Anterior cingulate cortex (tissue), 58 donors: ENCODE measurements at regions not wholly inside any gene's neighbourhood (a gene's known extent, or its start where the extent isn't known, plus 50 kb on each side); places are given as distances from the start of the nearest gene placed in this dataset.

ENCODE experiments used
- DNase-seq, 58 donors: peaks; one replicate each; lab custom pipeline; 2025; lab: John Stamatoyannopoulos, UW

DNA sequence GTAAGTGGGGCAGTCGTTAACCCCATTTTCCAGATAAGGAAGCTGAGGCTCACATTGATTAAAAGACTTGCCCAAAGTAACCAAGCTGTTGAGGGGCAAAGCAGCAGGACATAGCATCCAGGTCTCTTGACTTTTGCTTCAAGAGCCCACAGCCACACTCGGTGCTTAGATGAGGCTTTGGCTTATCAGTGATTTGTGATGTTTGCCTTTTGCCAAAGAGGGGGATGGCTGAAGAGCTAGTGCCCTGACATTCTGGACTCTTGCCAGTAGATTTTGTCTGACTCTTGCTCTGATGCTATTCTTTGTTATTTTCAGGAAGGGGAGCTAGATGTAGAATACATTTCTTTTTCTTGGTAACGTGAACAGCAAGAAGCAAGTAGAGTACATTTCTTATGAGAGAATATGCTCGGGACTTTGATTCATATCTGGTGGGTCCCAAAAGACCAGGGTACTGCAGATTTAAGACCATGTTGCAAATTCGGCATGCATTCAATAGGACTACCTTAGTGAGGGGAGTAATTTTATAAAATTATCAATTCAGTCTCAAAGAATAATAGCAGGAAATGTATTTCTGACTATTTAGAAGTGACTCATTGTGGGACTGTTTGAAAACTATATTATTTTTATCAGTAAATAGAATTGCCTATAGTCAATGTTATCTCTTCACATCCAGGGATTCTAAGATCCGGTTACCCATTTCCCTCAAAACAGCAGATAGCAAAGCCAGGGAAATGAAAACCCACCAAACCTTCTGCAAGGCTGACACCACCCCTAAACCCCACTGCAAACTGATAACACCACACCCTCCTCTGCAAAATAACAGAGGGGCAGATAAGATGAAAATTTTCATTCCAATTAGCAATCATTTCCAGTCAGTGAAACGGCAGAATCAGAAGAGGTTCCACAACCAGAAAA, 180.0 kb upstream of the BMPER start:
- DNase-seq: no peak

DNA sequence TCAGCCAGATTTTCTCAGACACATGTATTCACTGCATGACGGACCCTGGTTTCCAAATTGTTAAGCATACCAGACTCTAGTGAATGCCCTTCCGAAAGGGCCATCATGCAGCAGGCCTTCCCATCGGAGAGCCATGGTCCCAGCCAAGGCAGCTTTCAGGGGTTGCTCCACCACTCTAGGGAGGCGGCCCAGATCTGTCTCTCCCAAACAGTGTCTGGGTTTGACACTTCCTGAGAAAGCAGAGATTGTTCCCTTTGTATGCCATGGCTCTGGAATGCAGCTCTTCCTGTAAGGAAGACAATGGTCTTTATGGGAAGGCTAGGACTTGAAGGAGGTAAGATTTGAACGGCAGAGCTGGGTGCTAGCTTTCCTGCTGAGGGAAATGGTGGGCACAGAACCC, 178.8 kb upstream of the BMPER start:
- no peak for DNase-seq

DNA sequence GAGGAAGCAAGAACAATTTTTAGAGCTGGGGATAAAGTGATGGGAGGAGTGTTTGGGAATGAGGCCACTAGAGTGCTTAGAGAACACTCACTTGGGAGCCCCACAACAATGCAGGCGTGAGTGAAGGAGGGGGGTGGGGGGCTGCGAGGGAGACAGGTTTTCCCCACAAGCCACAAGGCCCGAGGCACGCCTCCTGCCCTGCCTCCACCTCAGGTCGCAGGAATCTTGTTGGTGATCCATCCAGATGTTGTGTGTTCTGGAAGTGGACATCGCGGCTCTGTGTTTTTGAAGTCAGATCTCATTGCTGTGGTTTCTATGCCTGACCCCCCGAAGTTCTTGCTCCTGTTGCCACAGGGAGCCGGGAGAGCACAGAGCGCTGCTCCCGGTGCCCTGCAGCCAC, 178.0 kb upstream of the BMPER start:
- no peak for DNase-seq

DNA sequence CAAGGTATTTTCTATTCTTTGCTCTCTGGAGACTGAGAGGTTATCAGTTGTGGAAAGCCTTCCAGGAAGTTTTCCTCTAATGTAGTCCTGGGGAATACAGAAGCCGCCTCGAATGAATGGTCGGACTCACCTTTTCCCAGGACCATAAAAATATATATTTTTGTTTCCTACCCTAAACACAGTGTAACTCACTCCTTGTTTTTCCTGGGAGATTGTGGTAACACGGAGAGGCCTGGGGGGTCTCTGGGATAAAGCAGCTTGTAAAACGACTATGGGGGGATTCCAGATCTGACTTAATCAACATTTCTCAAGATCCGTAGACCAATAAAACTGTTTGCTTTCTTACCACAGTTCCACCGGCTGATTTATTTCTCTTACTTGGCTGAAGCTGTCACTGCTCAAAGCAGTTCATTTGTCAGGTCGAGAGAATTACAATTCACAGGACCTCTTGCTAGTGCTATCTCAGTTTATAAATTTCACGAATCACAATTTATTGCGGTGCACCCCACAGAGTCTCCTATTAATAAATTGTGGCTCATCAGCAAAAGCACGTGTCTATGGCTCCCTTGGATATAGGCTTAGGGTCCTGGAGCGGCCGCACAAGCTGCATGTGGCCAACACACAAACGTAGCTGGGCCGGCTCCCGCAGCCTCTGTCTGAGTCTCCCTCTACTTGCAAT, 176.3 kb upstream of the BMPER start:
- DNase-seq: no peak

DNA sequence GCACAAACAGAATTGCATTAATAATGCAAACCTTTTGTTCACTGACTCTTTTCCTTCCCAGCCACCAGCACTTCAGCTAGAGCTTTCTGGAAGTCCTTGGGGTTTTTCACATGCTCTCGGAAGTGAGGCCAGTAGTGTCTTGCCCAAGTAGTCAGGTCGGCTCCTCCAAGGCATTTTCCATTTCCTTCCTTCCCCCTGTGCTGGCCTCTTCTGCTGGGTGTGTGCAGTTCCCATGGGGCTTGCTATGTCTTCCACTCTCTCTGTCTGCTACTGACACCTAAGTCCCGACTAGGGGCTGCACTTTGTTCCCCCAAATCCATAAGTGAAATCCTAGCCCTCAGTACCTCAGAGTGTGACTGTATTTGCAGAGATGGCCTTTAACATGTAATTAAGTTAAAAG, 175.6 kb upstream of the BMPER start:
- DNase-seq: no peak

DNA sequence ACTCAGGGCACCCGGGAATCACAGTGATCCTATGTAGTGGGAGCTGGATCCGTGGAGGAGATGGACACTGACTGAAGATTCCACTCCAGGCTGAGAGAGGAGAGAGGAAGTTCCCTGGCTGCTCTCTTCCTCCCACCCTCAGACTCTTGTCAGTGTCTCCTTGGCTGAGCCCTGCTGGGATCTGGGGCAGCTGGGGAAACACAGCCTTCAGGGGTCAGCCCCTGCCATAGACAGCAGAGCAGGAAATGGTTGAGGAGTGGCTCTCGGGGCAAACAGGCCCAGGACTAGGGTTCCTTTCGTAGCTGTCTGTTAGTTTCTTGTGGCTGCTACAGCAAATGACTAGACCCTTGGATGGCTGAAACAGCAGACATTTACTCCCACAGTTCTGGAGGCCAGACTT, 174.4 kb upstream of the BMPER start:
- DNase-seq: no peak

DNA sequence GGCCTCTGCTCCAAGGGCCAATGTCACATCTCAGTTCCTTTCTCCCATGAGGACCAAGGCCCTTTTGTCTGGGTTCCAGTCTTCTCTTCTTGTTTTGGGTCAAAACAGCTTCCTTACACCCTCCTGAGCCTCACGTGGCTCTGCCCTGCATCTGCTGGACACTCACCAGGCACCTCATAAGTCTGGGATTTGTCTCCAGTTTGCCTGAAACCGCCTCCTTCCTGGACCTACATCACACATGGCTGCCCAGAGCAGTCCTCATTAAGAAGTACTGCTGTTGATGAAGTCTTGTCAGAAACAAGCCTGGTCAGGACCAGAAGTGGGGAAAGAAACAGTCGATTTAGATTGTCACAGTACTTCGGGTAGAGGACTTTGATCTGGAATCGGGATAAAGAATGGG, 173.4 kb upstream of the BMPER start:
- no peak for DNase-seq

DNA sequence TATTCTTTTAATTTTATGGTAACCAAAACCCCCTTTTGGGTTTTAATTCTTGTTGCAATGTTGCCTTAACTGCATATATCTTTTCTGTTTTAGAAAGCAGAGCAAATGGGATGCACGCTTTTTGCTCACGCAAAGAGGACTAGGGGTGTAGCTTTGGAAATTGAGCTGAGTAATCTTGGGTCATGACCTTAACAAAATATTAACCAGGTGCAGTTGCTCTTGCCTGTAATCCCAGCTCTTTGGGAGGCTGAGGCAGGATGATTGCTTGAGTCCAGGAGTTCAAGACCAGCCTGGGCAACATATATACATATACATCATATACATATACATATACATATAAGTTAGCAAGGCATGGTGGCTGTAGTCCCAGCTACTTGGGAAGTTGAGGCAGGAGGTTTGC, 172.9 kb upstream of the BMPER start:
- DNase-seq: no peak

DNA sequence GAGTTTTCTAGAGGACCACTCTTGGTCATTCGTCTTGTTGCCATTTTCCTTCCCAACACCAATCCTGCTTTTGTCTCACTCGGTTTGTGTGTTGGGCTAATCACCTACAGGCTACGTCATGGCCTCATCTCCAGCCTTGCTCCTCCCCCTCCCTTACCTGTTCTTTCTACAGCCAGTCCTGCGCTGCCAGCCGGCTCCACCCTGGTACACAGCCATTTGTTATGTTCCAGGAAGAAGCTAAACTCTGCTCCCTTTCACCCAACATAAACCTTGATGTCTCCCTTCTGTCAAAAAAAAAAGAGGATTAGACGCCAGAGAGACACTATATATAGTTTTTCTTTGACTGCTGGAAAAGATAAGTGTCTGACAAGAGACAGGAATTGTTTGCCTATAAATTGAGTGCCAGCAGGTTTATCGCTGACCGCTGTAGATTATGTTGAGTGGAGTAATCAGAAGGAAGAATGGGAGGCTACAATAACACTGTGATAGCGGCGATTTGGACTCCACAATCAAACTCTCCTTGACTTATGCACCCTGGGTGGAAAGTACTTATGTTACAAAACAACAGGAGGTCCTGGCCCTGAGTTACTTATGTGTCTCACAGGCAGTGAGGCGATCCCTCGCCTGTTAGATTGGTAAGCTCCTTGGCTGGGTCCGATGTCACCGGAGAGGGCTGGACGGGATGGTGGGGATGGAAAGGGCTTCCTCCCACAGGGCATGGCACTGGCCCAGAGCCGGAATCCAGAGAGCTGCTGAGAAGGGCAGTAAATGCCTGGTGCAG, 171.3 kb upstream of the BMPER start:
- DNase-seq: no peak

DNA sequence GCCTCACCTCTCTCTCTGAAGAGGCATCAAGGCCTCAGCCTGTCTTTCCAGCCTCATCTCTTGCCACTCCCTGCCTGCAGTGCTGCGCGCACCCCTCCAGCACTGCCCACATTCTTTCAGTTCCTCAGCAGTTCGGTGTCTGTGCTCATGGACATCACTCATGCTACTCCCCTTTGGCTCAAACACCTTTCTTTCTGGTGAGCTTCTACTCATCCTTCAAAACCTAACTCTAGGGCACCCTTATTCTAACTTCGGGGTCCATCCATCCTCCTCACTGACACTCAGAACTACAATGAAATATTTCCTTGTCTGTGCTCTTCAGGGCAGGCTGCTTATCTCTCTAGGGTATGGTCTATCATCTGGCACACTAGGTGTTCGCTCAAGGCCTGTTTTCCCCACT, 169.9 kb upstream of the BMPER start:
- no peak for DNase-seq

DNA sequence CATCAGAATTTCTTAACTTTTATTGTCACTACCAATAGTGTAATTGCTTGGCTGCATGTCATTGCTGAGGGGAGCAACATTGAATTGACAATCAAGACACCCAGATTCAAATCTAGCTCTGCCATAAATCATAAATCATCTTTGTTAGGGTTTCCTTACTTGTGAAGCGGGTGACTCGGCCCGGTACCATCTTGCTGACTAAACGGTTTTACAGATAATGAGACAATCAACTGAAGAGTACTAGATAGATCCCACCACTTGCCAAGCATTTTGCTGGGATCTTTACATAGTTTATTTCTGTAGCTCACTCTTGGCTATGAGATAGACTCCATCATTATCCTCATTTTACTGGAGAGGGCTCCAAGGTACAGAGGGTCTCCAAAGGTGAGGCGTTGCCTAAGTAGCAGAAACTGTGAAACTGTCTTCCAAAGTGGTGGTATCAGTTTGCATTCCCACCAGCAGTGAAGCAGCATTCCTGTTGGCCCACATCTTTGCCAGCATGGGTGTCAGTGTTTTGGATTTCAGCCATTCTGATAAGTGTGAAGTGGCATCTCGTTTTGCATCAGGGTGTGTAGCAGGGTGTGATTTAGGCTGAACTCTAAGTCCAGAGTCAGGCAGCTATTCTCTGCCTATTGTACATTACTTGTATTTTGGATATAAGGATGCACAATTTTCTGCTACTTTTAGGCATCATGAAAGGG, 168.7 kb upstream of the BMPER start:
- no peak for DNase-seq

DNA sequence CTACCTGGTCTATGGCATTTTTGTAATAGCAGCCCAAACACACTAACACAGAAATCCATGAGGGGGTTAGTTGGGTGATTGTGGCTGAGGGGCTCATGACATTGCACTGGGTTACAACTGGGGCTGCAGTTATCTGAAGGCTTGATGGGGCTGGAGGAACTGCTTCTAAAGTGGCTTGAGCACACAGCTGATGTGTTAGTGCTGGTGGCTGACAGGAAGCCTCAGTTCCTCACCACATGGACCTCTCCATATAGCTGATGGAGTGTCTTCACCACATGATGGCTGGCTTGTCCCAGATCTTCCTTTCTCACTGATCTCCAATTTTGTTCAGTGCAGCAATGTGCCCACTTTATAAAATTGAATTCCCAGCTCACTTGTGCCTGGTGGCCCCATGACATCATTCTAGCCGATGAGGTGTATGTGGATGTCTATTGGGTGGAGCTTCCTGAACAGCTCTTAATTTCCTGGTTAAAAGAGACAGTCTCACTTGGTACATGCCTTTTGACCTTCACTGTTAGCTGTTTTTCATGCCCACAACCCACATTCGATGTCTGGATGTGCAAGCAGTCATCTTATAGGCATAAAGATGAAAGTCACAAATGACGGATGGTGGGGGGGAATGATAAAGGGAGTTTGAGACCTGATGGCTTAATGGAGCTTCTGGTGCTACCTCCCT, 166.9 kb upstream of the BMPER start:
- DNase-seq: no peak

DNA sequence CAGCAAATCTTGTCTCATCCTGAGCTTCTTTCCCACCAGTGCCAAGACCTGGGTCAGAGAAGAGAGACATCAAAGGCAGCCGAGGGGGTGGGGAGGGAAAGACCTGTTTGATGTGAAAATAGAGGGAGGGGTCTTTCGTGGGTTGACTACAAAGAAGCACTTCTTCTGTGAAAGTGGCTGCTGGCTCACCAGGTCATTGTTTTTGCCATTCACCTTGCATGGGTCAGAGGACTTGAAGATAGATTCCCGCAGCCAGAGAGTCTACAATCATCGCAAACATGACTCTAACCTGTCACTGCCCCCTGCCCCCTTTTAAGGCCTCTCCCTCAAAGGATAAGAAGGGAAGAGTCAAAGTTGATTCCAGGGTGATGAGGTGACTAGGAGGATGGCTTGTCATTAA, 166.1 kb upstream of the BMPER start:
- DNase-seq: no peak

DNA sequence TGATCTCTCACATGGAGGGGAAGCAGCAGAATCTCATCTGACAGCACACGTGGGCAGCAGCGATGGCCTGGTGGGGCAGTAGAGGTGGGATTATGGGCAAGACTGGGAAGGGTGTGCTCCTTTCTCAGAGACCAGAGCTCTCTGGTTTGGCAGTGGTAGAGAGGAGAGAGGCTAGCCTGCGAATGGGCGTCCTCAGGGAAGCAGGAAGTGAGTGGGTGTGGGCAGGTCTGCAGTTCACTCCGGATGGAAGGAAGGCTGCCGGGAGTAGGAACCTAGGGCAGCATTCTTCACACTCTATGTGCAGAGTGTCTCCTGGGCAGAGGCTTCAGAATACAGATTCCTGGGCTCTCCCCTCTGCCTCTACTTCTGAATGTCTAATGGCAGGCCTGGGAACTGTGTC, 162.8 kb upstream of the BMPER start:
- DNase-seq: no peak

DNA sequence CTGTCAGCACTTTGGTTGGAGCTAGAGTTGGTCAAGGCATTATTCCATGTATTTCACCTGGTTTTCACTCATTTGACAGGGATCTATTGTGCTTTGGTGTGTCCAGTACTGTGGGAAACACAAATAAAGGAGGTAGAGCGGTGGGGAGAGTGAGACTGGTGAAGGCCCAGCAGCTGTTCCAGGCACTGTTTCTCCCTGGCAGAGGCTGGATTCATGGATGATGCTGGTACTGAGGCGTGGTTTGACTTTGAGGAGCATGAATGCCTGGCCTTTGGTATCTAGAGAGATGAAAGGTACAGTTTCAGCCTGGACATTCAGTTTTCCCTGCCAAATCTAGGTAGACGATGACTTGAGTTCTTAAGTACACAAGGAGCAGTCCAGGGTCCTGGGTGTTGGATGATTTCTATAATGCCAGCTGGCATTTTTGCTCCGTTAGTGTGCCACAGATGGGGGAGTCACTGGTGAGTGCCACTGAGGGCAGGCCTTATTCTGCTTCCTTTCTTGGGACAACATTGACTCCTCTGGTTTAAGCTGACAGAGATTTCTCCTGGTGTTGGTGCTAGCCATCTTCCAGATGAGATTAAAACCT, 162.2 kb upstream of the BMPER start:
- no peak for DNase-seq

DNA sequence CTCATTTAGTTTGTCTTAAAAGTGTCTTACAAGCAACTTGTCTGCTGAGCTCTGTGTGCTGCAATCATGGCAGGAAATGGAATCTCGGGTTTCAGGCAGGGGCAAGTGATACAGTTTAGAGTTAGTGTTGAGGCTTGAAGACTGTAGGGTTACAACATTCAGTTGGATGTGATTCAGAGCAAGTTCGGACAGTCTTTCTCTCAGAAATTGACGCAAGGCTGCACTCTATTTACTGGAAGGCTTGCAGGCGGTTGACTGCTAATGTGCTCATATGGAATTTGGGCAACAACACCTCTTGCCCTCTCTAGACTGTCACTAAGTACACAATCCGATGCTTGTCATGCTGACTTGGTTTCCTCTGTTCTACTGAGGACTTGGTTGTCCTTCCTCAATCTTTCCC, 161.7 kb upstream of the BMPER start:
- DNase-seq: no peak

DNA sequence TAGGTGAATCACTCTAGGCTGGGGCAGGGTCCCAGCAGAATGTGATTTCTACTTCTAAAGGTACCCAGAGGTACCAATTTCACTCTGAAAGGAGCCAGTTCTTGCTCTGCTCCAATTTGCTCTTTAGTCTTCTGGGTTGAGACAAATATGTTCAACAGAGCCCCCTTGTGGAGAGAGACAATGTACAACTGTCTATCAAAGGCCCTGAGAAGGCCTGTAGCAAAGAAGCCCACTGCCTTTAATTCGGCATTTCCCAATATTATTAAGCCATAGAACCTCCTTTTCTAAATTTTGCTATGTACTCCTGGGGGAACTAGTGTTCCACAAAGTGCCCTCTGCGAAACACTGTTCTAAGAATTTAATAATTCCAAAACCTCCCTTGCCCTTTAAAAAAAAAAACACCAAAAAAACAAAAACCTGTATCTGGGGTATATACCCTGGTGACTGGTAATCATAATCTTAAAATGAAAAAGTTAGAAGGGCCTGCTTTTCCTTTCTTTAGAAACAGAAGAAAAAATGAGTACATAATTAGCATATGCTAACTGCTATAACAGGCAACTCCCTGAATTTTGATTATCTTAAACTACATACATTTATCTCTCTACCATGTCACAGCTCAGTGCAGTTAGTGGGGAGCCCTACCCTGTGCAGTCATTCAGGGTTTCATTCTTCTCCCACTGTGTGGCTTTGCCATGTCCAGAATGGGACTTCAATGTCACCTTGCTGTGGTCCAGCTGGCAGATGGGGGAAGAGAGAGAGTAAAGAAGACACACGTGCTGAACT, 160.9 kb upstream of the BMPER start:
- no peak for DNase-seq

DNA sequence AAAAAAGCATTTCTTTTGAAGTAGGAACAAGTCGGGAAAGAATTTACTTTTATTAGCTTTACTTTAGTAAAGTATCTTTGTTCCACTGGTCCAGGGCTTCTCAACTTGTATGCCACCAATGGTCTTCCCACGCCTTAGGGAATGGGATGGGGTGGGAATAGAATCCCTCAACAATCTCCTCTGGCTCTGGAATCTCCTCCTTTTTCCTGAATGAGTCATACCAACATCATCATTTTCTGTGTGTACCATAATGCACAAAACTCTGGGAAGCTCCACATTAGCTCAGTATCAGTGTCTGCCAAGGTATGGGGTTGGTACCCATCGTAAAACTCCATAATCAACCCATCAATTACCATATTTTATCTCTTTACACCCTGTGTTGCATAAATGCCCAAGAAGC, 159.4 kb upstream of the BMPER start:
- DNase-seq: no peak

DNA sequence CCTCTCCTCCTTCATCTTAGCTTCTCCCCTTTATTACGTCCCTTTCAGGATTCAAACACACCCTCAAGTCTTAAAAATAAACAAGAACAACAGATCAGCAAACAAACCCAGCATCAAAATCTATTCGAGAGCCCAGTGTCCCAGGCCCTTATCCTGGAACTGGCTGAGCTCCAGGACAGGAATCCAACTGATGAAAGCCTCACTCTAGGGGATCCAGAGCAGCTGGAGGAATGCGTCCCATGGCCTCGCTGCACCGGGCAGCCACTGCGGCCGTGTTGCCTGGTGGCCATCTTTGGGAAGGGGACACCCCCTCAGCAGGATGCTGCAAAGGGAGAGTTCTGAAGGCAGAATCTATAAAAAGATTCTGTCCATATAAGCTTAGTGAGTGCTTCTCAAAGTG, 156.5 kb upstream of the BMPER start:
- no peak for DNase-seq
